GM10266 (cell line): ENCODE measurements at regions not wholly inside any gene's neighbourhood (a gene's known extent, or its start where the extent isn't known, plus 50 kb on each side); places are given as distances from the start of the nearest gene placed in this dataset.

Source experiments
- DNase-seq: peaks from one replicate; pipeline ENCODE4 v3.0.0; 2012; ENCODE audit errors: extremely low spot score
- TF ChIP-seq, protein P1 (sequence below): IDR thresholded peaks from 2 replicates; pipeline ENCODE4 v1.5.1; 2012; ENCODE audit warnings: mild to moderate bottlenecking, low read depth; ENCODE audit not compliant: control insufficient read depth, insufficient read depth; ENCODE audit errors: missing control alignments

DNA sequence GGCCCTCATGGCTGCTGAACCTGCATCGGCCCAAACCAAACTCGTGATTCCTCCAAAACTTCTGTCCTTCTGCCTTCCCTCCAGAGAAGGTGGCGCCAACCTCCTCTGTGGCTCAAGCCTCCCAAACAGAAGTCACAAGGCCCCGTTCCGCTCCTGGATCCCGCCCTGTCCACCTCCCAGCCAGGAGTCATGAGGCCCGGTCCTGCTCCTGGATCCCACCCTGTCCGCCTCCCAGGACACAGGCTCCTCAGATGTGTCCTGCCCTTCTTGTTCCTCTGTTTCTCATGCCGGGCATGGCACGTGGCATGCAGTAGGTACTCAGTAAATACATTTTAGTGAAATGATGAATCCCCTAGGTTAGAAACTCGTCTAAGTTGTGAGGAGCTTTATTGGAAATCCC, 94.2 kb upstream of the SFSWAP start:
- no peak for DNase-seq

DNA sequence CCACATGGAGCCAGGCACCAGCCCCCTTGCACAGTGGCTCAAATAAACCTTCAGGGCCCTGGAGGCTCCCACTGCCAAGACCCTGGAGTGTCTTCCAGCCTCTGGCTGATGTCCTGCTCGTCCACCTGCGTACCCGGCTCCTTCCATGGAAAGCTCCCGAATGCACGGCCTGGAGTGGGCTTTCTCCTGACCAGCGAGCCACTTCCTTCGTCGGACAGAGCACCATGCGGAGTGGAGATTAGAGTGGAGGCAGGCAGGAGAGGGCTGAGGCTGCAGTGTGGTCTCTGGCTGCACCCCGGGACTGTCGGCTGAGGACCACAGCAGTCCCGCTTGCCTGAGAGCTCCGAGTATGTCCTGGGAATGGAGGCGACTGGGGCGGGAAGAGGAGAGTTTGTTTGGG, 93.7 kb upstream of the SFSWAP start:
- no peak for DNase-seq
- TF ChIP-seq, protein P1, sequence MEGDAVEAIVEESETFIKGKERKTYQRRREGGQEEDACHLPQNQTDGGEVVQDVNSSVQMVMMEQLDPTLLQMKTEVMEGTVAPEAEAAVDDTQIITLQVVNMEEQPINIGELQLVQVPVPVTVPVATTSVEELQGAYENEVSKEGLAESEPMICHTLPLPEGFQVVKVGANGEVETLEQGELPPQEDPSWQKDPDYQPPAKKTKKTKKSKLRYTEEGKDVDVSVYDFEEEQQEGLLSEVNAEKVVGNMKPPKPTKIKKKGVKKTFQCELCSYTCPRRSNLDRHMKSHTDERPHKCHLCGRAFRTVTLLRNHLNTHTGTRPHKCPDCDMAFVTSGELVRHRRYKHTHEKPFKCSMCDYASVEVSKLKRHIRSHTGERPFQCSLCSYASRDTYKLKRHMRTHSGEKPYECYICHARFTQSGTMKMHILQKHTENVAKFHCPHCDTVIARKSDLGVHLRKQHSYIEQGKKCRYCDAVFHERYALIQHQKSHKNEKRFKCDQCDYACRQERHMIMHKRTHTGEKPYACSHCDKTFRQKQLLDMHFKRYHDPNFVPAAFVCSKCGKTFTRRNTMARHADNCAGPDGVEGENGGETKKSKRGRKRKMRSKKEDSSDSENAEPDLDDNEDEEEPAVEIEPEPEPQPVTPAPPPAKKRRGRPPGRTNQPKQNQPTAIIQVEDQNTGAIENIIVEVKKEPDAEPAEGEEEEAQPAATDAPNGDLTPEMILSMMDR = no peak

More for the DNA sequence above, 94.2 kb upstream of the SFSWAP start:
- TF ChIP-seq, protein P1 = no peak

DNA sequence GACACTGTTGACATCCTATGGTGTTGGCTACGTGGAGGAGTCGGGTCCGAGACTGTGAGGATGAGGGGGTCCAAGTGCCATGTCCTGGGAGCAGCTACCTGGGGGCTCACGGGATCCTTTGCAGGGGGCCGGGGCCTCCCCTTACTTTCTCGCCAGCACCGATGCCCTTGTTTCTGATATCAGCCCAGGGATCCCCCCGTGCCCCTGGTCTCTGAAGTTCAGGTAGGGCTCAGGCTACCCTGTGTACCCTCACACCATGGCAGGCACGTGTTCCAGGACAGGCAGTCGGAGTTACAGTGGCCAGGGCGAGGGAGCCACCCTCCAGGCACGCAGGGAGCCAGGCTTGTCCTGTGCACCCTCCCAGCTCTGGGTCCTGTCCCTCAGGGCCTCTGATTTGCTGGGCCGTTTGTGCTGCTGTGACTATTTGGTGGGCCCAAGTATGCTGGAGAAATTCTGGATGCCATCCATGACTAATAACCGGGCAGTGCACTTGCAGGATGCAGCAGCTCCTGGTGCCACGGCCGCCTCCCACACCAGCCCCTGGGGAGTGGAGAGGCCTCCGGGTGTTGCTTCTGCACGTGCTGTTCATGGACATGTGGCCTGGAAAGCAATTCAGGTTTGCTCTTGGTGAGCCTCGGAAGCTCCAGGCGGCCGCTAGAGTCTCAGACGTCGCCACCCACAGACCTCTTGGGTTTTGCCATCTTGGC, 93.1 kb upstream of the SFSWAP start:
- TF ChIP-seq, protein P1 = no peak
- no peak for DNase-seq

- TF ChIP-seq, protein P1 = no peak
- DNase-seq = no peak
Observed at GRCh38 chr12:131618303-131618658, 92.6 kb upstream of the SFSWAP start.

DNA sequence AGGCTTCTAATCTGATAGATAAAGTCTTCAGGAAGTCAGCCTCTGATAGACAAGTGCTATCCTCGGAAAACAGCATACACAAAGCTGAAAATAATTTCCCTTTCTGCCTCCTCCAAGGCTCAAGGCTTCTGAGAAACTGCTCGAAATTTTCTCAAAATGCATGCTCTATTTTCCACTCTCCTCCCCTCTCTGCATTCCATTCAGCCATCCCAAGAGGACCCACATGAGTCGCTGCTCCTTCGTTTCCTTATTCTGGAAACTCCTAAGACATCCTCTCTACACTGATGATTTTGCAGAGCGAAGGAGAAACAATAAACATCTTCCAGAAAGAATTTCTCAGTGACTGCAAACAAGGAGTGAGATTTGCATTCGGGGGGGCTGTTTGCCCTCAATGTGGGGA, 92.2 kb upstream of the SFSWAP start:
- DNase-seq = no peak
- TF ChIP-seq, protein P1 = no peak

DNA sequence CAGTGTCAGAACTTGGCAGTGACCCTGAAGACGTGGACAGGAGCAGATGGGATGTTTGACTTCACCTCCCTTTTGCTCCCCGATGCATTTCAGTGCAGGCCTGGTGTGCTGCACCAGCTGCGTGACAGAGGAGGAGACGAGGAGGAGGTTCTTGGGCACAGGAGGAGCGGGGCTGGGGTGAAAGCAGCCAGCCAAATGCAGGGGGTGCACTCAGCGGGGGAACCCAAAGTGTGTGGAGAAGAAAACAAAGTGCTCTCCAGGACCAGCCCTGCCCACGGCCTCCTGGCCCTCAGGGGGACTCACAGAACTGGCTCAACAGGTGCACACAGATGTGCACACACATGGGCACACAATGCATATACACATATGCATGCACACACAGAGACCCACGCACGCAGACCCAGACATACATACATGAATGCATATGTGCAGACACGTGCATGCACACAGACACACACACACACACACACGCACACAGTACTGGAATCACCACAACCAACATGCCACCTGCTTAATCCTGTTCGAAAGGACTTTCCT, 91.7 kb upstream of the SFSWAP start:
- no peak for DNase-seq
- TF ChIP-seq, protein P1 = no peak

DNA sequence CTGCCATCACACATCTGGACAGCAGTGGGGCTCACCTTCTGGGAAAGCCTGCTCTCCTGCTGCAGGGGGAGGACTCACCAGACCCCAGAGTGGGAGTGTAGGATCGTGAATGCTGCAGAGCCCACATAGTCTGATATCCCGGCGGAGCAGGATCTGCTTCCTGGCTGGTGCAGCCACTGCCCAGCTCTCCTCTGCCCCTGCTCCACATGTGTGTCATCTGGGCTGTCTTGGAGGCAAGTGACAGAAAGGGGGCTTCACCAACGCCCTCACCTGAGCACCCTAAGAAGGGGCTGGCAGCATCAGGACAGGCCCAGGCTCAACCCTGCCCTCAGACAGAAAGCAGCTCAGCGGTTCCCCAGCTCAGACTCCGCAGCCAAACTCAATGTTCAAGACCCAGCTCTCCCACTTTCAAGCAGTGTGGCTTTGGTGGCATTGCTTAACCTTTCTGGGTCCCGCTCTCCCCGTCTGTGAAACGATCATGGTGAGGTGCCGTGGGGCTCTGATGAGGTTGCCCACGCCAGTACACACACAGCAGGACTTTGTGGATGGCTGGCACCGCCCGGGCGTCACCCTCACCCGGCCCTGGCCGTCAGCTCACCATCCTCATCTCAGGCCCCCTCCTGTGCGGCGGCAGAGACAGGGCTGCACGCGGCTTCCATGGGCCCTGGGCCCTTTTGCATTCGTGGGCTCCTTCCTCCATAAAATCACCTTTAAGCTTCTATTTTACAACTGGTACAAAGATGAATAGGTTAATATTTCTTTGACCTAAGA, 91.0 kb upstream of the SFSWAP start:
- DNase-seq = no peak
- TF ChIP-seq, protein P1 = no peak
